GM12864 (cell line): ENCODE measurements at regions not wholly inside any gene's neighbourhood (a gene's known extent, or its start where the extent isn't known, plus 50 kb on each side); places are given as distances from the start of the nearest gene placed in this dataset.
"Not testable (repeated sequence)": the region's sequence is repeated elsewhere in the genome, so short reads cannot be mapped to it uniquely, and the experiment has no call there.

Experiments
- DNase-seq: peaks from one replicate; pipeline ENCODE4 v3.0.0-alpha.2; 2011; ENCODE audit warnings: low read depth
- H3K4me3 ChIP-seq: 2 replicates; pipeline ENCODE4 v1.5.1; 2011; ENCODE audit warnings: mild to moderate bottlenecking, low read depth, low read length, control low read depth
- CTCF ChIP-seq: IDR thresholded peaks from 2 replicates; pipeline ENCODE4 v1.5.1; 2011; ENCODE audit warnings: low read depth, mild to moderate bottlenecking, moderate library complexity, low read length, control low read depth, inconsistent platforms; ENCODE audit errors: missing control alignments

GRCh38 chr3:101970212-101970611, 120.9 kb downstream of the NFKBIZ start:
- H3K4me3 ChIP-seq, result no peak overlapping the region
- DNase-seq, result no peak
- TF ChIP-seq CTCF, result no peak

GRCh38 chr3:101970905-101971304, 121.6 kb downstream of the NFKBIZ start:
- no peak for TF ChIP-seq CTCF
- no peak for DNase-seq
- no peak overlapping the region for H3K4me3 ChIP-seq

GRCh38 chr3:101972430-101973162, 123.3 kb downstream of the NFKBIZ start:
- no peak for TF ChIP-seq CTCF
- no peak for DNase-seq
- H3K4me3 ChIP-seq, result no peak overlapping the region

- TF ChIP-seq CTCF, result no peak
- H3K4me3 ChIP-seq, result no peak overlapping the region
- DNase-seq, result no peak
These were observed 123.8 kb downstream of the NFKBIZ start for GRCh38 chr3:101973163-101973505.

- not testable (repeated sequence) for DNase-seq, H3K4me3 ChIP-seq
These were observed 126.1 kb downstream of the NFKBIZ start for GRCh38 chr3:101975415-101975814.

GRCh38 chr3:101976473-101976872, 127.2 kb downstream of the NFKBIZ start:
- no peak overlapping the region for H3K4me3 ChIP-seq
- no peak for TF ChIP-seq CTCF

GRCh38 chr3:101978348-101978747, 129.0 kb downstream of the NFKBIZ start:
- no peak for TF ChIP-seq CTCF

More at GRCh38 chr3:101976473-101976872, 127.2 kb downstream of the NFKBIZ start:
- DNase-seq, result no peak

More at GRCh38 chr3:101978348-101978747, 129.0 kb downstream of the NFKBIZ start:
- no peak overlapping the region for H3K4me3 ChIP-seq
- DNase-seq, result no peak
